ENCODE measurements at regions not wholly inside any gene's neighbourhood (a gene's known extent, or its start where the extent isn't known, plus 50 kb on each side); places are given as distances from the start of the nearest gene placed in this dataset.

GRCh38 chr2:9772035-9772998 lies 71.0 kb upstream of the TAF1B start:
- no peak for DNase-seq (ENCODE audit: low read depth in 2 of 2)

DNA sequence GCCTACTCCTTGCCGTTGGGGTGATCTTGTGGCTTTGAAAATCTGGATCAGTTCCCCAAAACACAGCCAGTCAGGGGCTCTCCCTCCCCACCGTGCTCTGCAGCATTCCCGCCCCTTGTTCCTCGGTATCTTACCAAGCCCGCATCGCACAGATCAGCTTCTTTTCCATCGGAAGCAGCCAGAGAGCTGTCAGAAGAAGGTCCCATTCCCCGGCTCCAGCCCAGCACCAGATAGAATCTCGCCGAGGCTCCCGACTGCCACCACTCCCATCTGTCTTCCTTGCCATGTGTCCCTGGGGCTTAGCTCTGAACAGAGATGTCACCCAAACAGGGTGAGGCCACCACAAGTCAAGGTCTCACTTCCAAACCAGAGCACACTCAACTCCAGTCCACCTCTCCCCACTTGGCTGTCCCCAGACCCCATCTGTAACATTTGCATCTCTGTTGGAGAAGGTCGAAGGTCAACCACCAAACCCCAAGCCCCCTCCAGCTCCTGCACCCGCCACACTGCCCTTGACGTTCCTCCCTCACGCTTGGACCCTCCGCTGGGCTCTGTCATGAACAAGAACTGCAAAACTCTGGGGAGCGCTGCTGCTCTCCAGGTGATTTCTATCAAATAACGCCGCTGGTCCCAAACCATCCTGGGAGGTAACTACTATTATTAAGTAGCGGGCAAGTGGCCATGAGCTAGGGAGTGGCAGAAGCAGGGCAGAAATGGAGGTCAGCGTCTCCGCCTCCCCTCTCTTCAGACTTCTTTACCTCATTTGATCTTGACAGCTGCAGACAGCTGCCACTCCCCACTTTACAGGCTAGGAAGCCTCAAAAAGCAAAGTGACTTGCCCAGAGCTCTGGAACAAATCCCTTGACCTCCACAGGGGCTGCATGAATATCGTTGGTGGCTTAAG lies 70.0 kb upstream of the TAF1B start:
- DNase-seq (ENCODE audit: low read depth in 2 of 2): no peak

GRCh38 chr2:9773903-9774239 lies 69.4 kb upstream of the TAF1B start:
- DNase-seq (ENCODE audit: low read depth in 2 of 2): no peak

- DNase-seq (ENCODE audit: low read depth in 2 of 2): no peak
Measured at GRCh38 chr2:9774266-9774665, 69.0 kb upstream of the TAF1B start.

DNA sequence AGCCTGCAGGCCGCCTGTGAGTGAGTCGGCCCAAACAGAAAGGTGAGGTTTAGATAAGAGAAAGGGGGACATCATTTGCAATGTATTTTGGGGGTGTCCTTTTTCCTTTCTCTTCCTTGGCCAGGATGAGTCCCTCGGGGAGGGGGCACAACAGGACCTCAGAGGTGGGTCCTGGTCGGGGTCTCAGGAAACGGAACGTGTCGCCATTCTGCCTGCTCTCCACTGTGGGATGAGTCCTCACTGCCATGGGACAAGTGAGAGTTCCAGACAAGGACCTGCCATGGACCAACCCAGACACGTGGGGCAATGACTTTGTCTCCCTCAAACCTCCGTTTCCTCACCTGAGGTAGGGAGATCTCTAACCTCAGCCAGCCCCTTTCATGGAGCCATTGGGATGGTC lies 67.9 kb upstream of the TAF1B start:
- no peak for DNase-seq (ENCODE audit: low read depth in 2 of 2)

- DNase-seq (ENCODE audit: low read depth in 2 of 2): no peak
Measured at GRCh38 chr2:9775999-9776712, 67.1 kb upstream of the TAF1B start.

DNA sequence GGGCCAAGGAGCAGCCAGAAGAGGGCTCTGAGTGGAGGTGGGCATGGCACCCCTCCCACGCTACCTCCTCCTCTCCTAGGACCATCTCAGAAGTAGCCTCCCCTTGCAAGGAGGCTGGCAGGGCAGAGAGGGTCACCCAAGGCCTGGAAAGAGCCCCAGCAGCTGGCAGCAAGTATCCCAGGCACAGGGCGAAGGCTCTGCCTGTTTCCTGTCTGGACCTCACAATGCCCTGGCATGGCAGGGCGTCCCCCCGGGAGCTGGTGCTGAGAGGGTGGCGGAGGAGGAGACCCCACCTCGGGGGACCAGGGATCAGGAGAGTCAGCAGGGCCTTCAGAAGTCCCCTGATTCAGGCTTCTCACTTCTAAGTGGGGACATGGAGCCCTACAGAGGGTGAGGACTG lies 66.2 kb upstream of the TAF1B start:
- no peak for DNase-seq (ENCODE audit: low read depth in 2 of 2)

GRCh38 chr2:9778012-9778411 lies 65.3 kb upstream of the TAF1B start:
- DNase-seq (ENCODE audit: low read depth in 2 of 2): peak in 1 of 2 donors; percentile 31

DNA sequence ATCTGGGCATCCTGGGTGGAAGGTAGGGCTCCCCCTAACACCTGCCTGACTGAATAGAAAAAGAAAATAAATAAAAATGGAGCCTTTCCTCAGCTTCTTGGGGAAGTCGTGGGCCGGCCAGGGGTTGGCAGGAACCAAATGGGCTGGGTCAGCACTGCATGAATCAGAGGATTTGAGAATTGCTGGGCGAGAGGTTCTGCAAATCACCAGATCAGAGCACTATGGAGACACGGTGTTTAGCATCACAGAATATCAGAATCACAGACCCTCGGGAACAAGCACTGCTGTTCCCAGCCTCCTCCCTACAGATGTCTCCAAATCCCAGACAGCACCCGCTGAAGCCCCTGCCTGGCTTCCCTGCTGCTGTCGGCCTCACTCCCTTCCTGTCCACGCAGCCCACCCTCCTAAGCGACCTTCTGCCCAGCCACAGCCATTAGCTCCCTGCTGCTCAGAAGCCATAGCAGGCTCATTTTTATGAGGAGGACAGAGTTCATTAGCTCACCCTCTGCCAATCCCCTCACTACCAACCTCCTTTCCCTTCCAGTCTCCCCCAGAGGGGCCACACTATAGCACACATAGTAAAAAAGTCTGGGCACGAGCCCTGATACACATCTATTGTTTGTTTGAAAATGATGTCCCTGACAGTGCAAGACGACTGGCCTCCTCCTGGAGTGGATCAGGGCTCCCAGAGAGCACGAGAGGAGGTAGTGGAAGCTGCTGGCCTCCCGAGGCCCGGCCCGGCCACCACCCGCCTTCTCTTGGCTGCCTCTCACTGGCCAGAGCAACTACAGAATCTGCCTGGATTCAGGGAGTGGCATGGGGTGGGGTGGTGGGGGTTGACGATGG lies 64.6 kb upstream of the TAF1B start:
- DNase-seq (ENCODE audit: low read depth in 2 of 2): no peak

DNA sequence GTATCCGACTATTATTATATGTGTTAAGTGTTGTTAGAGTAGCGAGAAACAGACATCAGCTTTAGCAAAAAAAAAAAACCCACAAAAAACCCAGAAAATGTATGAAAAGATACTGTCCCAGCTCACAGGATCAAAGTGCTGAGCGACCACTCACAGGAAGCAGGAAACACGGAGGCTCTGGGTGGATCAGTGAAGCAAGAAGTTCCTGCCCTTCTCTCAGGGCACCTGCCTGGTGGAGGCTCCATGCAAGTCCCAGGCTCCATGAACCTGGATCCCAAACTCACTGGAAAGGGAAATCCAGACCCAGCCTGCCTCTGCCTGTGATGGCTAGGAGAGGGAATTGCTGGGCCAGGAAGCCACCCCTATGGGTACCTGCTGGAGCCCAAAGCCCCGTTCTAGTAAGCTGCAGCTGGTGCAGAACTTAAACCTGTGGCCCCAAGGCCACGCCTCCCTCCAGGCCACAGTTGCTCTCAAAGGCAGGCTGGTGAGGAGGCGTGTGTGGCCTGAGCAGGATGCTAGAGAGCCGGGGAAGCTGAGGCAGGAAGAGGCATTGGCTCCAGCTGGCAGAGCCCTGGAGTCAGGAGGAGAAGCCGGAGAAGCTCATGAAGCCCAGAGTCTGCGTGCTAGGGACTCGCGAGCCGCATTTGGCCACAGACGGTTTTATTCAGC lies 63.5 kb upstream of the TAF1B start:
- DNase-seq (ENCODE audit: low read depth in 2 of 2): peak in 1 of 2 donors; percentile 30

DNA sequence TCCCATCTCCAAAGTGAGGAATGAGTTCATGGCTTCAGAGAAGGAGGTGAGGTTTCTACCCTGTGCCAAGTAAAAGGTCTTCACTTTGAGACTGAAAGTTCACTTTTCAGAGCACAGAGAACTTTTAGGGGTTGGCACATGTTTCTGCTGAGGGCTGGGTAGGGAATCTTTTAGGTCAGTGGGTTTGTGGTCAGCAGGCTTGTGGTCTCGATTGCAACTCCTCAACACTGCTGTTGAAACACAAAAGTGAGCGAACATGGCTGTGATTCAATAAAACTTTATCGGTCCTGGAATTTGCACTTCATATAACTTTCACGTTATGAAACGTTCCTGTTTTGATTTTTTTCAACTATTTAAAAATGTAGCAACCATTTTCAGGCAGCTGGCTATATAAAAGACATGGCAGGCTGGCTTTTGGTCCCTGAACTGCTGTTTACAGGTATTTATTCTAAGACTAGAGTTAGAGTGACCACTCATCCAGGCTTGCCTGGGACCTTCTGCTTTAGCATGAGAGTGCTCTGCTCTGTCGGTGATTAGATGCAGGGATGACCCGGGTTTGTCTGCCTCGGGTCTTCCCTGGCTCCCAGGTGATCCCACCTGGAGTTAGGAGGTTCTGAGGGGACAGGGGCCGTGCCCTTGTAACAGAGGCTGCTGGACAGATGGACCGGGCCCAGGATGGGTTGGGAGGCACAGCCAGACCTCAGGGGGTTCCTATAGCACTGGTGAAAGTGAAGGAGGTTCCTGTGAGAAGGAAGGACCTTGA lies 62.7 kb upstream of the TAF1B start:
- no peak for DNase-seq (ENCODE audit: low read depth in 2 of 2)

GRCh38 chr2:9781252-9781651 lies 62.0 kb upstream of the TAF1B start:
- no peak for DNase-seq (ENCODE audit: low read depth in 2 of 2)

DNA sequence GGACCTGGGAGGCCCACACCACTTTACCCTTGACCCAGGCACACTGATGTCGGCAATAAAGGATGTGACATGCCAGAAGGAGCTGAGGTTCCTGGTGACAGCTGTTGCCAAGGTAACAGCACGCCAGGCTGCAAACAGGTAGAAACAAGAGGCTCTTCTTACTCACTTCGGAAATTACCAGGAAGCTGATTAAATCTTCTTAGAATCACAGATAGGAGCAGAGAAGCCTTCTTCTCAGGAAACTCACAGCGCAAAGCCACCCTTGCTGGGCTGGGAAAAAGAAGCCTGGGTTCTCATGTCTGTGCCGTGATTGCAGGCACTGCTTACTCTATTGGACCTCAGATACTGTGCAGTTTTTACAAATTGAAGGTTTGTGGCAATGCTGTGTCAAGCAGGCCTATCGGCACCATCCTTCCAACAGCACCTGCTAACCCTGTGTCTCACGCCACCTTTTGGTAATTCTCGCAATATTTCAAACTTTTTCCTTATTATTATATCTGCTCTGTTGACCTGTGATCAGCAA lies 61.0 kb upstream of the TAF1B start:
- DNase-seq (ENCODE audit: low read depth in 2 of 2): peak; percentile 49 to 75

DNA sequence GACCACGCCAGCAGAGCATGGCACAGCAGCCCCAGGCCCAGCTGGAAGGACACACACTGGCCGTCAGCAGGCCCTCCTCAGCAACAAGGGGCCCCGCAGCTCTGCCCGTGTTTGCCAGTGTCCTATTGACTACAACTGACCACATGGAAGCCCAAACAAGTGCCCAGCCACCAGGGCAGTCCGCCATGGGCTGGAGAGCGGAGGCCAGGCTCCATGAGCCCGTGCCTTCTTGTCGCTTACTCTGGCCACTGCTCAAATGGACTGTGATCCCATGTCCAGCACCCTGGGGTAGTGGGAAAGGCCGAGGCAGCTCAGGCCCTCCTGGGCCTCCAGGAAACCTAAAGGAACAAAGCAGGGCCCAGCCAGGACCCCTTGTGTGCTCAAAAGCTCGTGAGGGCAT lies 53.9 kb upstream of the TAF1B start:
- no peak for DNase-seq (ENCODE audit: low read depth in 2 of 2)

DNA sequence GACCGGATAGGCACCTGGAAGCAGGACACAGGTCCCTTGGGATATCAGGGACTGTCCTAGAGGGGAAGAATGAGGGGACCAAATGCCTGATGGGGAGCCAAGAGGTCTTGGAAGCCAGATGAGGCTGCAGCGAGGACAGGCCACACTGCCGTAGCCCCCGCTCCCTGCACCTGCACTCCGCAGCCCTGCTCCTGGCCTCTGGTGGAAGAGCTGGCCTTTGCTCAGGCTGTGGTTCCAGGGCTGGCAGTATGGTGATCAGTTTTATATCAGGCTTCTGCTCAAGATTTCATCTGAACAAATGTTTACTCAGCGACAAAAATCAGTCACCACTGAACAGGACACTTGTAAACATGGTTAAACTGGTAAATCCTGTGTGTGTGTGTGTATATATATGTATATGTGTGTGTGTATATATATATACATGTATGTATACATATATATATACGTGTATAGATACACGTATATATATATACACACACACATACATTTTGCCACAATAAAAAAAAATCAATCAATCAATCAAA lies 52.5 kb upstream of the TAF1B start:
- DNase-seq (ENCODE audit: low read depth in 2 of 2): no peak

DNA sequence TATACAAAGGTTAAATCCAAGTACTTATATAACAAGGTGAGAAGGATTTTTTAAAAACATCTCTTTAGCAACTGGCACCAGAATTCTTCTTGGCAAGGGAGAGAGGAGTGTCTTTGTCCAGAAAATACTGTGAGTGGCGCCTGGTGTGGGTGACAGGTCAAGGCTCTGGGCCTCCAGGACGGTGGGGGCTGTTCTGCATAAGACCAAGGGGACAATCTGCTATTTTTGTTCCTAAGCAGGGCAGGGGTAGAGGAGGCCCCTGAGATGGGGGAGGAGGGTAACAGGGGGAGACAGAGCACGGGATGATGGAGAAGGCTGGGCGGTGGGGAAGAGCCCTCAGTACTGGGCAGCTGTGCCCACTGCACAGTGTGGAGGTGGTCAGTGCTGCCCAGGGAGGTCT lies 51.6 kb upstream of the TAF1B start:
- DNase-seq (ENCODE audit: low read depth in 2 of 2): no peak

DNA sequence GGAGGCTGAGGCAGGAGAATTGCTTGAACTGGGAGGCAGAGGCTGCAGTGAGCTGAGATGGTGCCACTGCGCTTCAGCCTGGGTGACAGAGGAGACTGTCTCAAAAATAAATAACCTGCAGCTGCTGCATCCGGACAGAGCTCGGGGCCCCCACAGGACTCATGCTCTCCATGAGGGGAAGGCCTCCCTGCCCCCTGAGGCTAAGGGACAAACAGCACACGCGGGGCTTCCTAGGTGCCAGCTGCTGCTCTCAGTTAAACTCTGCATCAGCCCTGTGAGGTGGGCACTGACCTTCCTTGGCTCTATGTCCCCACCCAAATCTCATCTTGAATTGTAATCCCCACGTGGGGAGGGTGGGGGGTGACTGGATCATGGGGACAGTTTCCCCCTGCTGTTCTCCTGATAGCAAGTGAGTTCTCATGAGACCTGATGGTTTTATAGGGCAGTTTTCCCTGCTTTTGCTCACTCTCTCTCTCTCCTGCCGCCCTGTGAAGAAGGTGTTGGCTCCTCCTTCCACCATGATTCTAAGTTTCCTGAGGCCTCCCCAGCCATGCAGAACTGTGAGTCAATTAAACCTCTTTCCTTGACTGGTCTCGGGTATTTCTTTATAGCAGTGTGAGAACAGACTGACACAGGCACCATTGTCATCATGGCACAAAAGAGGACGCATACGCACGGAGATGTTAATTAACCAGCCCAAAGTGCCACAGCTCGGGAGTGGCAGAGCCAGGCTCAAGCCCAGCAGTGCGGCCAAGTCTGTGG lies 49.9 kb upstream of the TAF1B start:
- DNase-seq (ENCODE audit: low read depth in 2 of 2): no peak

Measured in stimulated activated CD4-positive, alpha-beta T cell treated with anti-CD3 and anti-CD28 coated beads, Interleukin-4, amount 100 ng/mL, for 48 hours (primary cell).